ENCODE measurements at regions not wholly inside any gene's neighbourhood (a gene's known extent, or its start where the extent isn't known, plus 50 kb on each side); places are given as distances from the start of the nearest gene placed in this dataset.

- no peak for DNase-seq (ENCODE audit: low read depth in 4 of 4, low spot score in 1 of 4)
Measured at GRCh38 chr10:44593952-44594351, 209.1 kb upstream of the CXCL12 start.

DNA sequence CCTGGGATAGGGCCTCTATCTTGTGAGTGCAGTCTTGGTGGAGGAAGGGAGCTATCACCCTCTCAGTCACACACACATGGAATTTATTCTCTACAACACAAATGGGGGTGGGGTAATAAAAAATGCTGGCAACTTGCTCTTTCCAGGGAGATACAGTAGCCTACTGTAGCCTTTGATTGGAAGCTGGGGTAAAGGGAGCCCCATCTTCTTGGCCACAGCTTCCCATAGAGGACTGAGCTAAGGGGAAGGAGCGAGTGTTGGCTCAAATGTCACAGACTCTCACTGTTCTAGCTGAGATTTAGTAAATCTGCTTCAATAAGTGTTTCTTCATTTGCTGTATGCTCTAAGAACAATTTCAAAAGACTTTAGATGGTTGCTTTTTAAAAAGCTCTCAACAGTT is 222.2 kb upstream of the CXCL12 start:
- no peak for DNase-seq (ENCODE audit: low read depth in 4 of 4, low spot score in 1 of 4)

- DNase-seq (ENCODE audit: low read depth in 4 of 4, low spot score in 1 of 4), result no peak
Measured at GRCh38 chr10:44618910-44619309, 234.0 kb upstream of the CXCL12 start.

DNA sequence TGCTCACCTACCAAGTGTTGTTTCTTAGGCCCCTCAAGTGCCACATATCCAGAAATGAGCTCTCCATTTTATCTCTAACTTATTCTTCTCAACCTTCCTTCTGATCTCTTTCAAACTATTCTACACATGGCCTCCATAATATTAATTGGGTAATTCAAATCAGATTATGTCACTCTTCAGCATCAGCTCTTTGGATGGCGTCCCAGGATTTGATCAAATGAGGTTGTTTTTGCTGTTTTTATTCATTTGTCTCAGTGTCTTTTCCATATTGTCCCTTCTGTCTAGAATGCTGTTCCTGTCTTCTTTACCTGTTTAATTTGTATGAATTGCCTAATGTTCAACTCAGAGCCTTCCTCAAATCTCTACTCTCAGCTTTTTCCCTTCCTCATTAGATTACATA is 234.6 kb upstream of the CXCL12 start:
- DNase-seq (ENCODE audit: low read depth in 4 of 4, low spot score in 1 of 4), result no peak

DNA sequence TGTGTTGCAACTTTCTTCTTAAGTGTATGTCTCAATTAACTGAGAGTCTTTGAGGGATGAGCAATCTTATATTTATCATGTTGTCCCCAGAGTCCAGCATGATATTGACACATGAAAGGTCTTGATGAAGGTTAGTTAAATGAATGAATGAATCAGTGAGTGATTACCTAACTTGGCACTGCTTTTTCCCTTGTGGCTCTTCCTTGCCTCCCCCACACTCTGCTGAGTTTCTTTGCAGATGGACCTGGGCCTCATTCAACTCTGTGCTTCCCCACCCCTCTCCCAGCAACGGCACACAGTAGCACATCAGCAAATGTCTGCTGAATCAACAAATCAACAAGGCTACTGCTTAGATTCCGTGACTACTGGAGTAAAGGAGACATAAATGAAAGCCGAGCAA is 235.1 kb upstream of the CXCL12 start:
- no peak for DNase-seq (ENCODE audit: low read depth in 4 of 4, low spot score in 1 of 4)

GRCh38 chr10:44627591-44628354 is 242.9 kb upstream of the CXCL12 start:
- DNase-seq (ENCODE audit: low read depth in 4 of 4, low spot score in 1 of 4), result no peak

GRCh38 chr10:44628921-44629320 is 244.0 kb upstream of the CXCL12 start:
- no peak for DNase-seq (ENCODE audit: low read depth in 4 of 4, low spot score in 1 of 4)

DNA sequence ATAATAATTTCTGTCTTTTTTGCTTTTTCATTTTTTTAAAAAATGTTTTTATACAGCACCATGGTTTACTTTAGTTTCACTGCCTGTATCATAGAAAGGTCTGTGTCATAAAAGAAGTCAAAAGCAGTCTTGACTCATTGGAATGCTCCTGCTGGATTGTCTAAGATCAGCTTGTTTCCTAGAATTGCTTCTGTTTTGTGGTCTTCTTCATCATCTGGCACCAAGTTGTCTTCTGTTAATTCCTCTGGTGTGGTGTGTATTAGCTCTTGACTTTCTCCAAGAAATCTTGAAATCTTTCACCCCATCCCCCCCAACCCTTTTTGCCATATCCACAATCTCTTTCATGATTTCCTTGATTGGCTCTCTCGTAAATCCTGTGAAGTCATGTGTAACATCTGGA is 250.3 kb upstream of the CXCL12 start:
- no peak for DNase-seq (ENCODE audit: low read depth in 4 of 4, low spot score in 1 of 4)

GRCh38 chr10:44636625-44637024 is 251.7 kb upstream of the CXCL12 start:
- no peak for DNase-seq (ENCODE audit: low read depth in 4 of 4, low spot score in 1 of 4)

GRCh38 chr10:44640429-44640828 is 255.5 kb upstream of the CXCL12 start:
- DNase-seq (ENCODE audit: low read depth in 4 of 4, low spot score in 1 of 4), result no peak

DNA sequence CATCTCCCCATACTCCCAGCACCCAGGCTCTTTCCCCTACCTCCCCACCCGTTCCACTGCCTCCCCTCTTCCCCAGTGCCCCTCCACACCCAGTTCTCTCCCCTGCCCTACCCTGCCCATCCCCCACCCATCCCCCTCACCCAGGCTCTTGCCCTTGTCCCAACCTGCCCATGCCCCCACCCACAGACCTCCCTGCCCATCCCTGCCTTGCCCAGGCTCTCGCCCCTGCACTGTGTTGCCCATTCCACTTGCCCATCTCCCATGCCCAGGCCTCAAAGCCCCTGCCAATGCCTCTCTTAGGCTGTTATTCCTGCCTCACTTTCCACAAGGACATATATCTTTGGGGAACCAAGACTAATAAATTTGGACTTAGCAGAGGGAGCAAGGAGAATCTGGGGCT is 262.6 kb upstream of the CXCL12 start:
- DNase-seq (ENCODE audit: low read depth in 4 of 4, low spot score in 1 of 4), result no peak

DNA sequence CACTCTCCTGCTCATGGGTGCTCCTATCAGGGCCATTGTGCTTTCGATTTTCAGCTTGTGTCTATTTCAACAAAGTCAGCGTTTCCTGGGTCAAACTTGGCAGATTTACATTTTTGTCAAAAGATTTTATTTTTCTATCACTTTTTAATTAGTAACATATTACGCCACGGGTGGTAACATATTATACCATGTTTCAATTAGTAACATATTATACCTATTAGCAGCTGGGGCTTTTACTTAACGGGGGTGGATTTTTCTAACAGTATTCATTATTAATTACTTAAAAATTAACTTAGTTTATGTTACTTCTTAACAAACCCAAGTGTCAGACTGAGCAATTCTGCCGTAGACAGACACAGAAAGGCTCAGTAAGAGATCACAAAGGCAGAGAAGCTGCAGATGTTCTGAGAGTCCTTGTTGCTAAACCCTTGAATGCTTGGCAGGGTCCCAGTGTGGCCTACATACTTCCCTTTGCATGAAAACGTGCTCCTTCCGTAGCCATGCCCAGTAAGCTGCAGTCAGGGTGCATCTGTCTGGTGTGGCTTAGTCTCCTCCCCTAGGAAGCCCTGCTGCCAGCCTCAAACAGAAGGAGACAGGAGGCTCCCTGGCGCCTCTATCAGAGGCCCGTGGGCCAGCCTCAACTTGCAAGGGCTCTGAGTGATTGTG is 263.1 kb upstream of the CXCL12 start:
- DNase-seq (ENCODE audit: low read depth in 4 of 4, low spot score in 1 of 4), result no peak

GRCh38 chr10:44650691-44651661 is 260.2 kb upstream of the TMEM72 start:
- DNase-seq (ENCODE audit: low read depth in 4 of 4, low spot score in 1 of 4), result no peak

- no peak for DNase-seq (ENCODE audit: low read depth in 4 of 4, low spot score in 1 of 4)
Measured at GRCh38 chr10:44651834-44652233, 259.3 kb upstream of the TMEM72 start.

GRCh38 chr10:44659320-44659719 is 251.8 kb upstream of the TMEM72 start:
- no peak for DNase-seq (ENCODE audit: low read depth in 4 of 4, low spot score in 1 of 4)

DNA sequence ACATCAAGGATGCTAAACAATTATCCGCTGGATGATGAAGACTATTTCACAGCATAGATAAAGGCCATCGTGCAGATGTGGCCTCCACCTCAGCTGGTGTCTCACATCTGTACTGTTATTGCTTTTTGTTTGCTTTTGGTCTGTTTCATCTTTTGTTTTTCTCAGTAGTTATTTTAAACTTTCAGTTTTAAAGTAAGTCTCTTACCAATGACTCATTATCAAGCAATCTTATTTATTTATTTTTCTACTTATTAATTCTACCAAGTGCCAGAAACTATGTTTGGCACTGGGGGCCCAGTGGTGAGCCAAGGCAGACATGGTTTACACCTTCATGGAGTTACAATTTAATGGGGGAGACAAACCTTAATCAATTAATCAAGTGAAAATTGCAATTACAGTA is 250.9 kb upstream of the TMEM72 start:
- no peak for DNase-seq (ENCODE audit: low read depth in 4 of 4, low spot score in 1 of 4)

GRCh38 chr10:44662051-44662450 is 249.1 kb upstream of the TMEM72 start:
- no peak for DNase-seq (ENCODE audit: low read depth in 4 of 4, low spot score in 1 of 4)

- no peak for DNase-seq (ENCODE audit: low read depth in 4 of 4, low spot score in 1 of 4)
Measured at GRCh38 chr10:44668336-44668735, 242.8 kb upstream of the TMEM72 start.

GRCh38 chr10:44671319-44671718 is 239.8 kb upstream of the TMEM72 start:
- no peak for DNase-seq (ENCODE audit: low read depth in 4 of 4, low spot score in 1 of 4)

GRCh38 chr10:44673245-44673983 is 237.7 kb upstream of the TMEM72 start:
- DNase-seq (ENCODE audit: low read depth in 4 of 4, low spot score in 1 of 4), result no peak

All from stimulated activated CD4-positive, alpha-beta T cell treated with anti-CD3 and anti-CD28 coated beads, Interleukin-1b, Interleukin-23, amount 100 ng/mL, for 24 hours (primary cell).